Left colon (tissue), 2 donors: ENCODE measurements at regions not wholly inside any gene's neighbourhood (a gene's known extent, or its start where the extent isn't known, plus 50 kb on each side); places are given as distances from the start of the nearest gene placed in this dataset.

Experiments used
- ATAC-seq: fragments of 200-7000 bp; cut with Tn5 transposase; one replicate; pipeline ENCODE4 v1.9.1; 2020; ENCODE audit warnings: mild to moderate bottlenecking, moderate library complexity
- DNase-seq, 2 donors: peaks; one replicate each; pipeline ENCODE4 v3.0.0-alpha.2; 2020
- intact Hi-C, 2 donors: fragments of 100-400 bp; cut with DNase I in 1 of 2; cut with micrococcal nuclease in 1 of 2; formaldehyde crosslinking; loops; one replicate each; pipeline versions ENCODE4 v1.11.2 to v1.14.0; 2022; cut with DNase I, micrococcal nuclease
- donor health status: DM: no; HTN: no; CAD: no.
- donor health status: DM: yes; HTN: yes; CAD: no.

GRCh38 chr10:129236274-129236691 is 230.8 kb upstream of the MGMT start:
- intact Hi-C loops: no loop called here
- DNase-seq (no peak), ATAC-seq (no peak)

DNA sequence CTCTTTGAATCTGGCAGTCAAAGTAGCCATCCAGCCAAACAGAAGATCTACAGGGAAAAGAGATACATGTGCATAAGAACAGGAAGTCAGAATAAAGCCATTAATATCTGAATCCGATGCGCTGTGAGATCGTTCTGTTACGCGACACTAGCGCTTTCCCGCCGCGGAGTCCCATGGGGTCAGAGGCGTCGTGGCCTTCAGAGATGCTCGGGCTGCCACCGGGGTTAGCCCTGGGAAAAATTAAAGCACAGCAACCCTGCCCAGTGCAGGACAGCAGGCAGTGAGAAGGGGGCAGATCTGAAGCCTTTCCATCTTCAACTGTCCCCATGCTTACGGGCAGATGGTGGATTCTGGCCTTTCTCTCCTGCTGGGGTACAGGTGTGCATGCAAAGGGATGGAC is 225.6 kb upstream of the MGMT start:
- intact Hi-C loops: no loop called here
- DNase-seq (no peak), ATAC-seq (no peak)

DNA sequence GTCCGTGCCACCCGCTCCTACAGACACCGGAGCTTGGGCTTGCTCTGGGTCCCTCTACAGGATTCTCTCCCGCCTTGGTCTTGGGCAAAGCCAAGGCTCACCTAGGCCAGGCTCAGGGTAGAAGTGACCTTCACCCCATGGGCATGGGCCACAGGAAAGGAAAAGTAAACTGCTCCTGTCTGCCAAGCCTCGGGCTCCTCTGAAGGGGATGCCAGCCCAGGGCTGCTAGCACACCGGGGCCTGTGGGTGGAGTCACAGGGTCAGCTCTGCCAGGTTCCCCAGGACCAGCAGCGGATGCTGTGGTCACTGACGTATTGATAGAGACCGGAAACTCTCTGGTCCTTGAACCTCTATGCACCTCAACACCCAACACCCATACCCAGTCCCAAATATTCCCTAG is 222.7 kb upstream of the MGMT start:
- DNase-seq (no peak), ATAC-seq (no peak)
- intact Hi-C loops: no loop called here

DNA sequence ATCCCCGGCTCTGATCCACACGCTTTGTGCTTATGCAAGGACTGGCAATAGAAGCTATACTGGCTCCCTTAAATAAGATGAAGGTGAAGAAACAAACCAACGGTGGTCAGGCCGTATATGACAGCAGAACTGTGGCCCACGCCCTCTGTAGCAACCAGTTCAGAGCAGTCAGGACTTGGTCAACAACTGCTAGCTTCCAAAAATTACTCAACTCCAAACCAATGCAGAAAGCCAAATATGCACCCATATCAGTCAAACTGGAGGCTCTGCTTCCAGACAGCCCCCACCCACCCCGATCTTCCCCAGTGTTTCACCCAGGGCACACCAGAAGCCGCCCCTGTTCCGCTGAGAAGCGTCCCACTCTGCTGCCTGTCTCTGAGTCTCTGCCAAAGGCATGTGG is 222.3 kb upstream of the MGMT start:
- ATAC-seq: no peak

DNA sequence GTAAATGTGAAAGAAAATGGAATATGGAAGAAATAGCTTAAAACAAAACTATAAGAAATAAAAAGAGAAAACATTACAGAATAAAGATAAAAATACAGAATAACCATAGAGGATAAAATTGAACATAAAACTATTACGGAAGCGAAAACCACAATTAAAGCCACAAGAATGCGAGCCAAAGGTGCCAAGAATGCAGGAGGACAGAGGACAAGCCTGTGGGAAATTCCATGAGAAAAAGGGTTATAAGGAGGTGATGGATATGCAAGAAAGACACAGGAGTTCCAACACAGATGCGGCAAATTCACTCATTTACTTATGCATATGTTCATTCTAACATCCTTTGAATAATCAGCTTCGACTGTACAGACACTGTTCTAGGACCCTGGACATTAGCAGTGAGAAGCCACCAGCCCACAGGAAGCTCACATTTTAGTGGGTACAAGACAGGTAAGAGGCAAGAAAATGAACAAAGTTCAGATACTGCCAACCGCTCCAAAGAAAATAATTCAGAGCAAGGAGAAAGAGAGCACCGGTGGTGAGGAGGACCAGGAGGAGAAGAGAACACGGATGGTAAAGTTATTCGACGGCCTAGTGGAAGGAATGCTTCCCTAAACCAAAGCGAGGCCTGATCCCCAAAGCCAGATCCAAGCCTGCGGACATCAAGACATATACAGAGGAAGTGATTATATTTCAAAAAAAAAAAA is 213.7 kb upstream of the MGMT start:
- ATAC-seq: no peak

More for the DNA sequence above, 222.3 kb upstream of the MGMT start:
- intact Hi-C loops: no loop called here
- no peak for DNase-seq

GRCh38 chr10:129253865-129254179 is 213.2 kb upstream of the MGMT start:
- no peak for ATAC-seq

More for the DNA sequence above, 213.7 kb upstream of the MGMT start:
- intact Hi-C loops: no loop called here
- no peak for DNase-seq

GRCh38 chr10:129258283-129258923 is 208.6 kb upstream of the MGMT start:
- no peak for DNase-seq
- intact Hi-C loops: no loop called here
- no peak for ATAC-seq

More at GRCh38 chr10:129253865-129254179, 213.2 kb upstream of the MGMT start:
- intact Hi-C loops: no loop called here
- DNase-seq: no peak

DNA sequence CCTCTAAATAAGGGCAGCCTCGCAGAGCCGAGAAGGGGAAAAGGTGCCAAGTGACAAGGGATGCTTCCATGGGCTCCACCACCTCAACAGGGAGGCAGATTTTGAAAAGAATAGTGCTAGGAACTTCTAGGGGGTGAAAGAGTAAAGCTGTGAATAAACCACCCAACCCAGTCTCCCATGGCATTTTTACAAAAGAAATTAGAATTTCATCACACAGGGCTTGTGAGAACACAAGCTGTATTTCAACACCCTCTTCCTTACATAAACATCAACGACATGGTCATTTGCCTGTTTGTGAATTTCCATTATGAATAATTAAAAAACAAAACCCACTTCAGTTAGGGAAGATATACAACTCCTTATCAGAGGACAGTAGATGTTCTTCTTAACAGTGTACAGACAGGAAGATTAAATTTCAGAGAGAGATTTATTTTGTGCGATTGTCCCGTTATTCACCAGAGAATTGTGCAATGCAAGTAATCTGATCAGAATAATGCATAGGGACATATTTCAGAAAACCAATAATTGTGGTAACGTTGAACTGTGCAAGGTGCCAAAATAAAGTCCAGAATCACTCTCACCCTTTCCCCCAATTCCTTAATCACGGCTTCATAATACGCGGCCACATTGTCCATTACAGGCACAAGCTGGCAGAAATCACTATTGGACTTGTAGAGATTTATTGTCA is 207.8 kb upstream of the MGMT start:
- DNase-seq (no peak), ATAC-seq (no peak)
- intact Hi-C loops: no loop called here

GRCh38 chr10:129272176-129272575 is 194.9 kb upstream of the MGMT start:
- no peak for DNase-seq
- intact Hi-C loops: no loop called here
- no peak for ATAC-seq

GRCh38 chr10:129272866-129273650 is 194.0 kb upstream of the MGMT start:
- intact Hi-C loops: no loop called here
- no peak for DNase-seq
- ATAC-seq: no peak

DNA sequence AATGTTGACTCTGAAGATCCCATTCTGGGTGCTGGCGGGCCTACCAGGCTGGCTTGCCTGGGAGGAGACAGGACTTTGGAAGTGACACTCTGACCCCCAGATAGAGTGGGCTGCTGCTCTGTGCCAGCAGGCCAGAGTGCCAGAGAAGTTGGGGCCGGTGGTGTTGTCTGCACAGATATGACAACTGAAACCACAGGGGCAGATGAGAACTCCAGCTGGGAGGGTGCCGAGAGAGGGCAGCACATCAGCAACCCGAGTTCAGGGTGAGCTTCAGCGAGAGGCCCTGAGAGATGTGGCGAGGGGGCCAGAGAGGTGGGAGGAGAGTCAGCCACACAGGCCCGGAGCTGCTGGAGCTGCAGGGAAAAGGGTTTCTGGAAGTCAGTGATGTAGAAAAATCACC is 193.2 kb upstream of the MGMT start:
- intact Hi-C loops: no loop called here
- ATAC-seq (no peak), DNase-seq (no peak)

- intact Hi-C loops: no loop called here
- DNase-seq (no peak), ATAC-seq (no peak)
Observed at GRCh38 chr10:129274748-129275474, 192.1 kb upstream of the MGMT start.

GRCh38 chr10:129275886-129276285 is 191.2 kb upstream of the MGMT start:
- intact Hi-C loops: no loop called here
- DNase-seq (no peak), ATAC-seq (no peak)

DNA sequence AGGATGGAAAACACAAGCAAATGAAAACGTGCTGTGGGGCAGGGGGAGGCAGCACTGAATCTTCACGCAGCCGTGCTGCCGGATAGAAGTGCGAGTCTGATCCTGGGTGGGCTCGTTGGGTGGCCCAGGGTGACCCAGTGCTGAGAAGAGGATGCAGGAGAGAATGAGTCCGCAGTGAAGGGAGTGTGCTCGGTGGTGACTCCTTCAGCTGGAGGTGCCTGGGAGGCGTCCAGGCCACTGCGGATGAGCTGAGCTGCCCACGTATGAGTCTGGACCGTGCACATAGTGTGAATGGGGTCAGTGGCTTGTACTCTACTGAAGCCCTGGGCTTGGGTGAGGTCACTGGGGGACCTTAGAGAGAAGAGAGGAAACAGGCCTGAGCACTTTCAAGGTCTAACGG is 190.0 kb upstream of the MGMT start:
- intact Hi-C loops: no loop called here
- ATAC-seq (no peak), DNase-seq (no peak)

GRCh38 chr10:129277841-129278240 is 189.2 kb upstream of the MGMT start:
- no peak for ATAC-seq

GRCh38 chr10:129278686-129279085 is 188.4 kb upstream of the MGMT start:
- intact Hi-C loops: no loop called here
- DNase-seq: no peak
- ATAC-seq: no peak

More at GRCh38 chr10:129277841-129278240, 189.2 kb upstream of the MGMT start:
- intact Hi-C loops: no loop called here
- DNase-seq: no peak

DNA sequence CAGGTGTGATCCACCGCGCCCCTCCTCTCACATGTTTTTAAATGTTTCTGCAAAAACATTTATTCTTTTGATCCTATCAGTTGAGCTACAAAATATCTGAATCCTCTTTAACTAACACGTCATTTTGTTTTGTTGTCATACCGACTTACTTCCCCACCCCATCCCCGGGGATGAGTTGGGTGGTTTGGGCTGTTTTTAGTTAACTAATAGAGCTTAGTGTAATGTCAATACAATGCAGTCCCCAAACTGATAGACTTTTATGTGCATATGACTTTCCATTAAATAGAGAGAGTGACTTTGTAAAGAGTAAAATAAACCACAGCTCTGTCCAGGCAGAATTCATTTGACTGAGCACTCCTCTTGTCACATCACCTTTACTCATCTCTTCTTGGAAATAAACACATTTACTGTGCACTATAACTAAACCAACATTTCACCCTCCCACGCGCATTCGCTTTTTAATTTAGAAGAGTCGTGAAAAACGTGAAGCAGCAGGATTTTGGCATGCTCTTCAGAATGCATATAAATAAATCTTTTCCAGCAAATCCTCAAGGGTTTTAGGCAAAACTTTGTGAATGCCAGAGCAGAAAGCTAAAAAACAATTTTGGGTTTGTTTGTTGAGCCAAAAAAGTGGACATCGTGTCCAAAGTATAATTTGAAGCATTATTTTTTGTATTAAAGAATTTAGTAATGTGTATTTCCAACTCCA is 187.4 kb upstream of the MGMT start:
- DNase-seq: no peak
- intact Hi-C loops: no loop called here

GRCh38 chr10:129280155-129280502 is 186.9 kb upstream of the MGMT start:
- DNase-seq: no peak
- intact Hi-C loops: no loop called here
- no peak for ATAC-seq

More for the DNA sequence above, 187.4 kb upstream of the MGMT start:
- ATAC-seq: no peak
